GM12878 (cell line): ENCODE measurements at regions not wholly inside any gene's neighbourhood (a gene's known extent, or its start where the extent isn't known, plus 50 kb on each side); places are given as distances from the start of the nearest gene placed in this dataset.

Experiments used
- ATAC-seq: fragments of 200-7000 bp; cut with Tn5 transposase; 3 replicates; pipeline ENCODE4 v1.9.1; 2020; ENCODE audit warnings: mild to moderate bottlenecking, moderate library complexity
- BruUV-seq: library from RNA; stranded (reverse); fragments of 400-500 nt; replicated peaks from 2 replicates; lab custom pipeline; 2021; lab: Mats Ljungman, UMichigan
- CTCF ChIA-PET: fragments of 300-600 bp; sonication (Branson Sonifier 250); formaldehyde crosslinking; extraction: SDS; loops from one replicate; lab custom pipeline; 2021; ENCODE audit warnings: inconsistent platforms; lab: Yijun Ruan, JAX
- POLR2A ChIA-PET: fragments of 350-600 bp; formaldehyde crosslinking; extraction: SDS; loops from one replicate; lab custom pipeline; 2021; ENCODE audit warnings: inconsistent platforms; lab: Charles Lee
- RAD21 ChIA-PET: fragments of 300-600 bp; sonication (Branson Sonifier 250); formaldehyde crosslinking; loops from one replicate; lab custom pipeline; 2023; ENCODE audit warnings: antibody characterized with exemption; ENCODE audit not compliant: unreplicated experiment; lab: Charles Lee
- SMC1A ChIA-PET: fragments of 300-600 bp; sonication (Branson Sonifier 250); formaldehyde crosslinking; loops from one replicate; lab custom pipeline; 2023; ENCODE audit not compliant: unreplicated experiment, uncharacterized antibody; lab: Charles Lee
- DNase-seq: peaks from one replicate; pipeline ENCODE4 v3.0.0-alpha.2; 2011; ENCODE audit warnings: low read depth, low spot score
- FAIRE-seq: peaks from 3 replicates; lab custom pipeline; 2011; peaks lifted over from hg19 to GRCh38; lab: Jason Lieb, UNC
- H2AFZ ChIP-seq: 2 replicates; pipeline ENCODE4 v1.6.0; 2011; ENCODE audit warnings: low read depth, low read length, control low read depth; ENCODE audit not compliant: control insufficient read depth
- H3K27ac ChIP-seq: 2 replicates; pipeline ENCODE4 v1.5.1; 2011; ENCODE audit warnings: control low read depth; ENCODE audit not compliant: control insufficient read depth, insufficient read depth
- H3K27me3 ChIP-seq, 2 experiments: replicated peaks in 1 of 2; 2 replicates each; pipeline versions ENCODE4 v1.6.0 to v1.6.1; 2011; ENCODE audit warnings: low read length in 1 of 2; ENCODE audit not compliant: control insufficient read depth in 2 of 2, insufficient read depth in 2 of 2
- H3K36me3 ChIP-seq, 2 experiments: 2 replicates each; pipeline ENCODE4 v1.5.1; 2011; ENCODE audit warnings: low read length in 1 of 2; ENCODE audit not compliant: control insufficient read depth in 2 of 2, insufficient read depth in 2 of 2
- H3K4me1 ChIP-seq: 2 replicates; pipeline ENCODE4 v1.6.1; 2011; ENCODE audit warnings: mild to moderate bottlenecking, low read length, moderate library complexity, mixed read lengths; ENCODE audit not compliant: control insufficient read depth, insufficient read depth
- H3K4me2 ChIP-seq: 2 replicates; pipeline ENCODE4 v1.6.0; 2011; ENCODE audit warnings: control low read depth; ENCODE audit not compliant: control insufficient read depth, insufficient read depth
- H3K4me3 ChIP-seq: fragments of 200-600 bp; sonication (generic); 2 replicates; pipeline ENCODE4 v1.5.1; 2016
- H3K79me2 ChIP-seq: 2 replicates; pipeline ENCODE4 v1.6.0; 2011; ENCODE audit warnings: low read length; ENCODE audit not compliant: control insufficient read depth, insufficient read depth
- H3K9ac ChIP-seq: 2 replicates; pipeline ENCODE4 v1.8.0; 2011; ENCODE audit warnings: low read length, control low read depth, mixed read lengths; ENCODE audit not compliant: control insufficient read depth, insufficient read depth
- H3K9me3 ChIP-seq: replicated peaks from 3 replicates; pipeline ENCODE4 v1.5.1; 2011; ENCODE audit warnings: mild to moderate bottlenecking, low read length; ENCODE audit not compliant: control insufficient read depth, insufficient read depth
- H4K20me1 ChIP-seq: 2 replicates; pipeline ENCODE4 v1.6.0; 2011; ENCODE audit not compliant: control insufficient read depth, insufficient read depth
- BACH1 ChIP-seq: fragments of 450-650 bp; IDR thresholded peaks from 2 replicates; pipeline ENCODE4 v1.6.1; 2017; ENCODE audit warnings: mild to moderate bottlenecking, borderline replicate concordance
- BRCA1 ChIP-seq: IDR thresholded peaks from 2 replicates; pipeline ENCODE4 v1.6.1; 2011; ENCODE audit warnings: low read depth, low read length, improper control_type of control experiment
- CEBPB ChIP-seq, 2 experiments: fragments of 150-350 bp in 1 of 2; IDR thresholded peaks; 2 replicates each; pipeline ENCODE4 v1.6.1; 2012 to 2014; ENCODE audit warnings: low read depth in 2 of 2, low read length in 2 of 2, borderline replicate concordance in 1 of 2, inconsistent platforms in 1 of 2
- EGR1 ChIP-seq, 2 experiments: IDR thresholded peaks; 1 replicate in 1 of 2; 2 replicates in 1 of 2; pipeline ENCODE4 v1.6.1; 2011 to 2012; ENCODE audit warnings: low read depth in 2 of 2, low read length in 2 of 2, borderline replicate concordance in 1 of 2, mild to moderate bottlenecking in 1 of 2, moderate library complexity in 1 of 2
- FOS ChIP-seq: IDR thresholded peaks from 3 replicates; pipeline ENCODE4 v1.6.1; 2011; ENCODE audit warnings: borderline replicate concordance; ENCODE audit not compliant: insufficient read length; ENCODE audit errors: extremely low read depth
- NRF1 ChIP-seq: conservative IDR thresholded peaks from 2 replicates; pipeline ENCODE4 v1.6.1; 2011; ENCODE audit warnings: mild to moderate bottlenecking, low read depth, low read length, improper control_type of control experiment
- RCOR1 ChIP-seq: conservative IDR thresholded peaks from 2 replicates; pipeline ENCODE4 v1.6.1; 2012; ENCODE audit warnings: low read depth, low read length, improper control_type of control experiment
- SMAD1 ChIP-seq: fragments of 450-650 bp; IDR thresholded peaks from 2 replicates; pipeline ENCODE4 v1.6.1; 2018; ENCODE audit warnings: mild to moderate bottlenecking, low read depth; ENCODE audit not compliant: partially characterized antibody
- WRNIP1 ChIP-seq: IDR thresholded peaks from 2 replicates; pipeline ENCODE4 v1.6.1; 2011; ENCODE audit warnings: low read depth, low read length, improper control_type of control experiment, borderline replicate concordance
- WGBS: methylation state at CpG from one replicate; pipeline ENCODE4 v1.1.6; 2016; ENCODE audit warnings: low lambda C conversion rate; ENCODE audit not compliant: insufficient replicate concordance, insufficient coverage; ENCODE audit errors: missing lambda C conversion rate; 5-methylcytosine and 5-hydroxymethylcytosine counted together
- in situ Hi-C: fragments of 300-500 bp; cut with MboI; formaldehyde crosslinking; loops from 9 replicates; pipeline ENCODE4 v1.14.3; 2018; ENCODE audit warnings: mixed read lengths
- intact Hi-C: fragments of 100-400 bp; cut with micrococcal nuclease; formaldehyde crosslinking; loops from one replicate; pipeline ENCODE4 v1.14.2; 2022; ENCODE audit not compliant: unreplicated experiment
- TF ChIP-seq, protein P1 (sequence below): fragments of 450-650 bp; IDR thresholded peaks from 2 replicates; pipeline ENCODE4 v1.6.1; 2017; ENCODE audit warnings: mild to moderate bottlenecking, moderate library complexity
- TF ChIP-seq, protein P2 (sequence below): fragments of 450-650 bp; IDR thresholded peaks from 2 replicates; pipeline ENCODE4 v1.6.1; 2017; ENCODE audit warnings: mild to moderate bottlenecking
- TF ChIP-seq, protein P3 (sequence below): IDR thresholded peaks from 2 replicates; pipeline ENCODE4 v1.6.1; 2012; ENCODE audit warnings: low read depth, low read length, improper control_type of control experiment
- TF ChIP-seq, protein P4 (sequence below): IDR thresholded peaks from 2 replicates; pipeline ENCODE4 v1.6.1; 2012; ENCODE audit warnings: mild to moderate bottlenecking, low read depth, low read length

DNA sequence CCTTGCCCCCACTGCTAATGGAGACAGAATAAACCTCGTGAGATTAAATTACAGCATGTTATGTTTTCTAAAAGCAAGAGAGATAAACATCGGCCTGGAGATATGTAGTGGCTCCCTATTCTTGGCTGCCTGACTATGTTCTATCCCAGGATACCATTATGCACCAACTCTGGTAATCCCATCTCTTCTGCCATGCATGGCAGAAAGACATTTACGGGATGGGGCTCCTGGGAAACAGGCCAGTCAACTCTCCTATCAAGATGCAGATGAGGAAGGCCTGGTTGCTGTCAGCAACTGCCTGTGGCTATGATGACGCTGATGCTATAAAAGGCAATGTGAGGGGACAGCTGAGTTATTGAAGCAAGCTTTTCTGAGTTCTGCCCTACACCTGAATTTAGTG lies 166.2 kb upstream of the VCX3A start (continued):
- TF ChIP-seq, protein P1, sequence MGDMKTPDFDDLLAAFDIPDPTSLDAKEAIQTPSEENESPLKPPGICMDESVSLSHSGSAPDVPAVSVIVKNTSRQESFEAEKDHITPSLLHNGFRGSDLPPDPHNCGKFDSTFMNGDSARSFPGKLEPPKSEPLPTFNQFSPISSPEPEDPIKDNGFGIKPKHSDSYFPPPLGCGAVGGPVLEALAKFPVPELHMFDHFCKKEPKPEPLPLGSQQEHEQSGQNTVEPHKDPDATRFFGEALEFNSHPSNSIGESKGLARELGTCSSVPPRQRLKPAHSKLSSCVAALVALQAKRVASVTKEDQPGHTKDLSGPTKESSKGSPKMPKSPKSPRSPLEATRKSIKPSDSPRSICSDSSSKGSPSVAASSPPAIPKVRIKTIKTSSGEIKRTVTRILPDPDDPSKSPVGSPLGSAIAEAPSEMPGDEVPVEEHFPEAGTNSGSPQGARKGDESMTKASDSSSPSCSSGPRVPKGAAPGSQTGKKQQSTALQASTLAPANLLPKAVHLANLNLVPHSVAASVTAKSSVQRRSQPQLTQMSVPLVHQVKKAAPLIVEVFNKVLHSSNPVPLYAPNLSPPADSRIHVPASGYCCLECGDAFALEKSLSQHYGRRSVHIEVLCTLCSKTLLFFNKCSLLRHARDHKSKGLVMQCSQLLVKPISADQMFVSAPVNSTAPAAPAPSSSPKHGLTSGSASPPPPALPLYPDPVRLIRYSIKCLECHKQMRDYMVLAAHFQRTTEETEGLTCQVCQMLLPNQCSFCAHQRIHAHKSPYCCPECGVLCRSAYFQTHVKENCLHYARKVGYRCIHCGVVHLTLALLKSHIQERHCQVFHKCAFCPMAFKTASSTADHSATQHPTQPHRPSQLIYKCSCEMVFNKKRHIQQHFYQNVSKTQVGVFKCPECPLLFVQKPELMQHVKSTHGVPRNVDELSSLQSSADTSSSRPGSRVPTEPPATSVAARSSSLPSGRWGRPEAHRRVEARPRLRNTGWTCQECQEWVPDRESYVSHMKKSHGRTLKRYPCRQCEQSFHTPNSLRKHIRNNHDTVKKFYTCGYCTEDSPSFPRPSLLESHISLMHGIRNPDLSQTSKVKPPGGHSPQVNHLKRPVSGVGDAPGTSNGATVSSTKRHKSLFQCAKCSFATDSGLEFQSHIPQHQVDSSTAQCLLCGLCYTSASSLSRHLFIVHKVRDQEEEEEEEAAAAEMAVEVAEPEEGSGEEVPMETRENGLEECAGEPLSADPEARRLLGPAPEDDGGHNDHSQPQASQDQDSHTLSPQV, result no peak
- no peak for TF ChIP-seq FOS

DNA sequence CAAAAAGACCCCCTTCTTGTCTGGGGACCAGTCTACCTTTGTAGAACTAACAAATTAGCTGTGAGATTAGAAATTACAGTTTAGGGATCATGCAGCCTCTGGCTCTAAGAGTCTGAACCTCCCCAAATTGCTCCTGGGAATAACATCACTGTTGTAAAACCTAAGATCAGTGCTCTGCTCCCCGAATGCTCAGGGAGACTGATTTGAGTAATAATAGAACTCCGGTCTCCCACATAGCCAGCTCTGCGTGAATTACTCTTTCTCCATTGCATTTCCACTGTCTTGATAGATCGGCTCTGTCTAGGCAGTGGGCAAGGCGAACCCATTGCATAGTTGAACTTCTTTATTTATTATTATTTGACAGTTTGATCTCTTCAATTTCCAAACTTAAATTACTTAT lies 160.8 kb upstream of the VCX3A start:
- no peaks in the 10 kb centered on the region for H3K27me3 ChIP-seq
- no peaks in the 10 kb centered on the region for H3K79me2 ChIP-seq
- TF ChIP-seq CEBPB (IDR thresholded peaks at IDR 0.05; ENCODE audit: borderline replicate concordance in 1 of 2, low read depth in 2 of 2, low read length in 2 of 2) (no peak), BRCA1 (no peak), BACH1 (no peak), NRF1 (no peak), RCOR1 (no peak), EGR1 (IDR thresholded peaks at IDR 0.05; ENCODE audit: borderline replicate concordance in 1 of 2, low read depth in 2 of 2, low read length in 2 of 2) (no peak), WRNIP1 (no peak), SMAD1 (no peak)
- TF ChIP-seq, protein P2, sequence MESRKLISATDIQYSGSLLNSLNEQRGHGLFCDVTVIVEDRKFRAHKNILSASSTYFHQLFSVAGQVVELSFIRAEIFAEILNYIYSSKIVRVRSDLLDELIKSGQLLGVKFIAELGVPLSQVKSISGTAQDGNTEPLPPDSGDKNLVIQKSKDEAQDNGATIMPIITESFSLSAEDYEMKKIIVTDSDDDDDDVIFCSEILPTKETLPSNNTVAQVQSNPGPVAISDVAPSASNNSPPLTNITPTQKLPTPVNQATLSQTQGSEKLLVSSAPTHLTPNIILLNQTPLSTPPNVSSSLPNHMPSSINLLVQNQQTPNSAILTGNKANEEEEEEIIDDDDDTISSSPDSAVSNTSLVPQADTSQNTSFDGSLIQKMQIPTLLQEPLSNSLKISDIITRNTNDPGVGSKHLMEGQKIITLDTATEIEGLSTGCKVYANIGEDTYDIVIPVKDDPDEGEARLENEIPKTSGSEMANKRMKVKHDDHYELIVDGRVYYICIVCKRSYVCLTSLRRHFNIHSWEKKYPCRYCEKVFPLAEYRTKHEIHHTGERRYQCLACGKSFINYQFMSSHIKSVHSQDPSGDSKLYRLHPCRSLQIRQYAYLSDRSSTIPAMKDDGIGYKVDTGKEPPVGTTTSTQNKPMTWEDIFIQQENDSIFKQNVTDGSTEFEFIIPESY, result no peak
- TF ChIP-seq, protein P3, sequence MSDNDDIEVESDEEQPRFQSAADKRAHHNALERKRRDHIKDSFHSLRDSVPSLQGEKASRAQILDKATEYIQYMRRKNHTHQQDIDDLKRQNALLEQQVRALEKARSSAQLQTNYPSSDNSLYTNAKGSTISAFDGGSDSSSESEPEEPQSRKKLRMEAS, result no peak
- TF ChIP-seq, protein P4, sequence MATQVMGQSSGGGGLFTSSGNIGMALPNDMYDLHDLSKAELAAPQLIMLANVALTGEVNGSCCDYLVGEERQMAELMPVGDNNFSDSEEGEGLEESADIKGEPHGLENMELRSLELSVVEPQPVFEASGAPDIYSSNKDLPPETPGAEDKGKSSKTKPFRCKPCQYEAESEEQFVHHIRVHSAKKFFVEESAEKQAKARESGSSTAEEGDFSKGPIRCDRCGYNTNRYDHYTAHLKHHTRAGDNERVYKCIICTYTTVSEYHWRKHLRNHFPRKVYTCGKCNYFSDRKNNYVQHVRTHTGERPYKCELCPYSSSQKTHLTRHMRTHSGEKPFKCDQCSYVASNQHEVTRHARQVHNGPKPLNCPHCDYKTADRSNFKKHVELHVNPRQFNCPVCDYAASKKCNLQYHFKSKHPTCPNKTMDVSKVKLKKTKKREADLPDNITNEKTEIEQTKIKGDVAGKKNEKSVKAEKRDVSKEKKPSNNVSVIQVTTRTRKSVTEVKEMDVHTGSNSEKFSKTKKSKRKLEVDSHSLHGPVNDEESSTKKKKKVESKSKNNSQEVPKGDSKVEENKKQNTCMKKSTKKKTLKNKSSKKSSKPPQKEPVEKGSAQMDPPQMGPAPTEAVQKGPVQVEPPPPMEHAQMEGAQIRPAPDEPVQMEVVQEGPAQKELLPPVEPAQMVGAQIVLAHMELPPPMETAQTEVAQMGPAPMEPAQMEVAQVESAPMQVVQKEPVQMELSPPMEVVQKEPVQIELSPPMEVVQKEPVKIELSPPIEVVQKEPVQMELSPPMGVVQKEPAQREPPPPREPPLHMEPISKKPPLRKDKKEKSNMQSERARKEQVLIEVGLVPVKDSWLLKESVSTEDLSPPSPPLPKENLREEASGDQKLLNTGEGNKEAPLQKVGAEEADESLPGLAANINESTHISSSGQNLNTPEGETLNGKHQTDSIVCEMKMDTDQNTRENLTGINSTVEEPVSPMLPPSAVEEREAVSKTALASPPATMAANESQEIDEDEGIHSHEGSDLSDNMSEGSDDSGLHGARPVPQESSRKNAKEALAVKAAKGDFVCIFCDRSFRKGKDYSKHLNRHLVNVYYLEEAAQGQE, result no peak
- SMC1A ChIA-PET, result interaction anchor here (0.6 kb wide), 1 partner anchor 197 kb away, joined by 3 read pairs; no protein-coding TSS in a partner anchor
- intact Hi-C loops (no loop called here), in situ Hi-C loops (no loop called here)
- H3K27ac ChIP-seq, result no peak overlapping the region
- FAIRE-seq, result no peak
- BruUV-seq, result no TSS peak
- DNase-seq, result no peak
- H3K4me1 ChIP-seq, result no peaks in the 10 kb centered on the region
- no peaks in the 10 kb centered on the region for H4K20me1 ChIP-seq
- WGBS, result 70% methylated on average over 5 of the region's 5 CpGs
- H2AFZ ChIP-seq, result no peak overlapping the region
- H3K4me2 ChIP-seq, result no peak overlapping the region
- no peaks in the 10 kb centered on the region for H3K9me3 ChIP-seq
- no peaks in the 10 kb centered on the region for H3K36me3 ChIP-seq
- H3K4me3 ChIP-seq, result no peak overlapping the region
- H3K9ac ChIP-seq, result no peak overlapping the region
- RAD21 ChIA-PET, result no interaction called here
- CTCF ChIA-PET, result interaction anchor here (1.1 kb wide), 1 partner anchor 15 kb away, joined by 4 read pairs; no protein-coding TSS in a partner anchor
- POLR2A ChIA-PET, result no interaction called here
- no peak for ATAC-seq
